ENCODE measurements at regions not wholly inside any gene's neighbourhood (a gene's known extent, or its start where the extent isn't known, plus 50 kb on each side); places are given as distances from the start of the nearest gene placed in this dataset.

DNA sequence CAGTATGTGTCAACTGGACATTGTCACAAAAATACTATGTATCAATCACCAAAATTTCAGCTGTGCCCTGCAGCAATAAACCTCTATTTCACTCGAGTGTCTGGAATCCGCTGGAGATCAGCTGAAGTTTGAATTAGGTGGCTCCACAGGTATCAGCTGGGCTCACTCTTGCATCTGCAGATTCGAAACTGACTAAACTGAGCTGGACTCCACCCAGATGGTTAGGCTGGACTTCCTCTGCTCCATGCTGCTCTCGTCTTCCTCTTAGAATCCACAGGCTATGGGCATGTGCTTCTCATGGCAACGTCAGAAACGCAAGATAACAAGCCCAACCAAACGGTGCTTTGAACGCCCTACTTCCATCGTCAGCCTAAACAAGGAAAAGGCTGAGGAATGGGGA lies 565.3 kb upstream of the ROBO2 start:
- DNase-seq (ENCODE audit: low read depth, low spot score): no peak
- Histone ChIP-seq H3K9me3 (ENCODE audit: control insufficient read depth, insufficient read depth, low read length) (no peaks in the 10 kb centered on the region), H3K4me3 (ENCODE audit: low read depth, low read length) (no peak overlapping the region), H3K27ac (ENCODE audit: low read depth, low read length) (no peak overlapping the region), H3K27me3 (ENCODE audit: control insufficient read depth, insufficient read depth, low read length) (no peaks in the 10 kb centered on the region)
- CTCF ChIA-PET: no interaction called here
- TF ChIP-seq, protein P1, sequence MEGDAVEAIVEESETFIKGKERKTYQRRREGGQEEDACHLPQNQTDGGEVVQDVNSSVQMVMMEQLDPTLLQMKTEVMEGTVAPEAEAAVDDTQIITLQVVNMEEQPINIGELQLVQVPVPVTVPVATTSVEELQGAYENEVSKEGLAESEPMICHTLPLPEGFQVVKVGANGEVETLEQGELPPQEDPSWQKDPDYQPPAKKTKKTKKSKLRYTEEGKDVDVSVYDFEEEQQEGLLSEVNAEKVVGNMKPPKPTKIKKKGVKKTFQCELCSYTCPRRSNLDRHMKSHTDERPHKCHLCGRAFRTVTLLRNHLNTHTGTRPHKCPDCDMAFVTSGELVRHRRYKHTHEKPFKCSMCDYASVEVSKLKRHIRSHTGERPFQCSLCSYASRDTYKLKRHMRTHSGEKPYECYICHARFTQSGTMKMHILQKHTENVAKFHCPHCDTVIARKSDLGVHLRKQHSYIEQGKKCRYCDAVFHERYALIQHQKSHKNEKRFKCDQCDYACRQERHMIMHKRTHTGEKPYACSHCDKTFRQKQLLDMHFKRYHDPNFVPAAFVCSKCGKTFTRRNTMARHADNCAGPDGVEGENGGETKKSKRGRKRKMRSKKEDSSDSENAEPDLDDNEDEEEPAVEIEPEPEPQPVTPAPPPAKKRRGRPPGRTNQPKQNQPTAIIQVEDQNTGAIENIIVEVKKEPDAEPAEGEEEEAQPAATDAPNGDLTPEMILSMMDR (IDR thresholded peaks at IDR 0.05; ENCODE audit: low read depth, low read length): no peak
- POLR2A ChIA-PET: no interaction called here

DNA sequence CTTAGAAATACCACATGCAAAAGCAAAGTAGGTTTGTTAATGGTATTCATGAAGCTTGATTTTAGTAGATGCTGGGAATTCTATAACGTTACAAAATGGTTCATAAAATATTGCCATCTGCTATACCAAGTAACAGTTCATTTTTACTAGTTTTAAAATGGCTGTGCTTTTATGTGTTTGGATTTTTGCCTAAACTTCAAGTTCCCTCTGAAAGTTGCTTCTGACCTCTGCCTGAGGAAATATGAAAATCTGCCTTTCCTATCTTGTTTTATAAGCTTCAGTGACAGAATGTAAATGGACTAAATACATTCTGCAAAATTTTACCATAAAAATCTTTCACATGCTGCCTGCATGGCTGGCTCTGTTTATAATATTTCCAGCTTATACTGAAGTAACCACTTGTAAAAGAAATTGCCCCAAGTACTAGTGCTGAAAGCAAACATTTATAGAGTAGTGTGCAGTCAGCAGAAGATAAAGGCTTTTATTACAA lies 560.7 kb upstream of the ROBO2 start:
- H3K9me3 ChIP-seq (ENCODE audit: control insufficient read depth, insufficient read depth, low read length): no peaks in the 10 kb centered on the region
- ChIA-PET POLR2A (no interaction called here), CTCF (no interaction called here)
- TF ChIP-seq, protein P1 (IDR thresholded peaks at IDR 0.05; ENCODE audit: low read depth, low read length): no peak
- no peak for DNase-seq (ENCODE audit: low read depth, low spot score)
- no peak overlapping the region for H3K4me3 ChIP-seq (ENCODE audit: low read depth, low read length)
- H3K27me3 ChIP-seq (ENCODE audit: control insufficient read depth, insufficient read depth, low read length): no peaks in the 10 kb centered on the region
- no peak overlapping the region for H3K27ac ChIP-seq (ENCODE audit: low read depth, low read length)

DNA sequence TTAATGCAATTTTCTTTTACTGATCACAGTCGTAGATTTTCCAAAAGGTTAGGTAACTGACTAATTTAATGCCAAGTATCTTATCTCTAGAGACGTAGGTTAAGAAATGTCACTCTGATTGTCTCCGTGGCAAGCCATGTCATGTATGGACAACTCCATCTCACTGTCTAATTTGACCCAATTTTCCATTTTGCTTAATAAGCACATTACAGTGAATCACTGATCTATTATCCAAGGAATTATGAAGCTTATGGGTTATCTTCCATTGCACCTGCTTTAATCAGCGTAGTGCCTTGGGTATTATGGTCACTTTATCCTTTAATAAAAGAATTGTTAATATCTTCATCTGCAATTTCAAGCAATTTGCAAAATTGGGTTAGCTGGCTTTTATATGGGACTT lies 557.4 kb upstream of the ROBO2 start:
- POLR2A ChIA-PET: no interaction called here
- H3K4me3 ChIP-seq (ENCODE audit: low read depth, low read length): no peak overlapping the region
- no peaks in the 10 kb centered on the region for H3K9me3 ChIP-seq (ENCODE audit: control insufficient read depth, insufficient read depth, low read length)
- H3K27ac ChIP-seq (ENCODE audit: low read depth, low read length): no peak overlapping the region
- no peaks in the 10 kb centered on the region for H3K27me3 ChIP-seq (ENCODE audit: control insufficient read depth, insufficient read depth, low read length)
- no peak for DNase-seq (ENCODE audit: low read depth, low spot score)
- CTCF ChIA-PET: no interaction called here
- TF ChIP-seq, protein P1 (IDR thresholded peaks at IDR 0.05; ENCODE audit: low read depth, low read length): no peak

DNA sequence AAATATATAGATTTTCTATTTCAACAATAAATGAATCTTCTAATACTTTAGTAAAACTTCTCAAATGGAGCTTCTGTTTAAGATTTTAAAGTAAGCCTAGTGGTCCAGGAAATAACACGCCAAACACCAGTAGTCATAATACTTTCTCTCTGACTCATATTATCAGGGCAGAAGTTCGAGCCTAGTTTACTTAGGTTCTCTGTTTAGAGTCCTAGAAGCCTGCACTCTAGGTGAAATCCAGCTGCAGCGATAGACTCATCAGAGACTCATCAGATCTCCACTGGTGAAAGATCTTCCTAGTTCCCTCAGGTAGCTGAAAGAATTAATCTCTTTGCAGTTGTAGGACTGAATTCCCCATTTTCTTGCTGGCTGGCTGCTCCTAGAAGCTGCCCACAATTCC lies 552.5 kb upstream of the ROBO2 start:
- Histone ChIP-seq H3K9me3 (ENCODE audit: control insufficient read depth, insufficient read depth, low read length) (peaks cover 5% of the 10 kb centered on the region; the same call in 1 of the 2 replicates), H3K27ac (ENCODE audit: low read depth, low read length) (no peak overlapping the region), H3K27me3 (ENCODE audit: control insufficient read depth, insufficient read depth, low read length) (no peaks in the 10 kb centered on the region), H3K4me3 (ENCODE audit: low read depth, low read length) (no peak overlapping the region)
- ChIA-PET CTCF (interaction anchor here (0.9 to 1.4 kb wide), 2 partner anchors 45 to 98 kb away, joined by 3 to 4 read pairs; no protein-coding TSS in a partner anchor), POLR2A (interaction anchor here (0.6 to 0.8 kb wide), 2 partner anchors 64 to 665 kb away, joined by 3 to 6 read pairs; no protein-coding TSS in a partner anchor)
- DNase-seq (ENCODE audit: low read depth, low spot score): peak; percentile 45
- TF ChIP-seq, protein P1 (IDR thresholded peaks at IDR 0.05; ENCODE audit: low read depth, low read length): no peak

DNA sequence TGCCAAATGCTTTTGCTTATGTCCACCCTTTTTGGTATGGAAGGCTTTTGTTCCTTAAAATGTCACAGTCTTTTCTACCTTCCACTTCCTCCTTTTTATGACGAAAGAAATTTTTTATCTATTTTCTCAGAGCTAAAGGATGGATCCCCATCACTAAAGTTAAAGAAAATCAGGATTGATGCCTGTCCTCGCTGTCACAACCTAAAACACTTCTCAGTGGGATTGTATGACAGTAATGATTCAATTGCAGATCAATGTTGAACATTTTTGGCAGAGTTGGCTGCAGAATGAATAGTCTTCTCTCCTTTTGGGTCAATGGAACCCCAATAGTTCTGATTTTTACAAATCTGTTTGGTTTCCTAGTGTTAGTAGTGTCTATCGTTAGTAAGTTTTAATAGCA lies 549.8 kb upstream of the ROBO2 start:
- Histone ChIP-seq H3K9me3 (ENCODE audit: control insufficient read depth, insufficient read depth, low read length) (peaks cover 5% of the 10 kb centered on the region; the same call in 1 of the 2 replicates), H3K4me3 (ENCODE audit: low read depth, low read length) (no peak overlapping the region), H3K27me3 (ENCODE audit: control insufficient read depth, insufficient read depth, low read length) (no peaks in the 10 kb centered on the region), H3K27ac (ENCODE audit: low read depth, low read length) (no peak overlapping the region)
- POLR2A ChIA-PET: no interaction called here
- no peak for DNase-seq (ENCODE audit: low read depth, low spot score)
- TF ChIP-seq, protein P1 (IDR thresholded peaks at IDR 0.05; ENCODE audit: low read depth, low read length): no peak
- CTCF ChIA-PET: no interaction called here
